Cardiac fibroblast (primary cell): ENCODE measurements at regions not wholly inside any gene's neighbourhood (a gene's known extent, or its start where the extent isn't known, plus 50 kb on each side); places are given as distances from the start of the nearest gene placed in this dataset.

Experiments
- DNase-seq, 2 donors: peaks; one replicate each; pipeline versions ENCODE4 v3.0.0 to v3.0.0-alpha.2; 2010; ENCODE audit warnings: low read depth in 2 of 2
- H3K4me3 ChIP-seq, 2 donors: replicated peaks in 1 of 2; 1 replicate in 1 of 2; 2 replicates in 1 of 2; pipeline ENCODE4 v1.5.1; 2011; ENCODE audit warnings: low read depth in 2 of 2, low read length in 2 of 2, mild to moderate bottlenecking in 2 of 2, moderate library complexity in 1 of 2
- CTCF ChIP-seq: IDR thresholded peaks from one replicate; pipeline ENCODE4 v1.5.1; 2011; ENCODE audit warnings: low read depth, mild to moderate bottlenecking, low read length, inconsistent platforms

- no peak for DNase-seq
- no peak overlapping the region for H3K4me3 ChIP-seq
- TF ChIP-seq CTCF = no peak
Observed at GRCh38 chr7:32253299-32253698, 183.1 kb upstream of the PDE1C start.

GRCh38 chr7:32251659-32252058 is 181.5 kb upstream of the PDE1C start:
- DNase-seq = no peak
- TF ChIP-seq CTCF = no peak
- H3K4me3 ChIP-seq = no peak overlapping the region

GRCh38 chr7:32250471-32251260 is 180.5 kb upstream of the PDE1C start:
- no peak for TF ChIP-seq CTCF
- DNase-seq = no peak
- no peak overlapping the region for H3K4me3 ChIP-seq

- no peak for TF ChIP-seq CTCF
Observed at GRCh38 chr7:32250003-32250402, 179.8 kb upstream of the PDE1C start.

GRCh38 chr7:32248522-32248921 is 178.3 kb upstream of the PDE1C start:
- no peak for TF ChIP-seq CTCF
- no peak overlapping the region for H3K4me3 ChIP-seq
- no peak for DNase-seq

More at GRCh38 chr7:32250003-32250402, 179.8 kb upstream of the PDE1C start:
- DNase-seq = no peak
- no peak overlapping the region for H3K4me3 ChIP-seq

- DNase-seq = no peak
- no peak for TF ChIP-seq CTCF
- H3K4me3 ChIP-seq = no peak overlapping the region
Observed at GRCh38 chr7:32244806-32245345, 174.7 kb upstream of the PDE1C start.
